GM23338 (cell line): ENCODE measurements at regions not wholly inside any gene's neighbourhood (a gene's known extent, or its start where the extent isn't known, plus 50 kb on each side); places are given as distances from the start of the nearest gene placed in this dataset.

Experiments
- ATAC-seq: fragments of 200-7000 bp; cut with Tn5 transposase; 3 replicates; pipeline ENCODE4 v1.9.1; 2020
- DNase-seq: peaks from one replicate; pipeline ENCODE4 v3.0.0-alpha.2; 2015; ENCODE audit warnings: low spot score
- H2AFZ ChIP-seq: fragments of 200-600 bp; sonication (generic); 2 replicates; pipeline ENCODE4 v1.8.0; 2016; ENCODE audit warnings: antibody characterized with exemption, mild to moderate bottlenecking, moderate library complexity
- H3F3A ChIP-seq: fragments of 200-600 bp; sonication (generic); replicated peaks from 2 replicates; pipeline ENCODE4 v1.8.0; 2017; ENCODE audit warnings: antibody characterized with exemption, mixed run types, low read depth
- H3K27ac ChIP-seq: fragments of 200-600 bp; sonication (generic); 2 replicates; pipeline ENCODE4 v1.6.1; 2016; ENCODE audit warnings: low read depth
- H3K27me3 ChIP-seq: fragments of 200-600 bp; sonication (generic); 2 replicates; pipeline ENCODE4 v1.8.0; 2016; ENCODE audit warnings: mild to moderate bottlenecking, mixed run types, moderate library complexity; ENCODE audit not compliant: insufficient read depth
- H3K36me3 ChIP-seq: fragments of 200-600 bp; sonication (generic); 2 replicates; pipeline ENCODE4 v1.8.0; 2016; ENCODE audit warnings: mild to moderate bottlenecking; ENCODE audit not compliant: insufficient read depth
- H3K4me1 ChIP-seq: fragments of 200-600 bp; sonication (generic); 2 replicates; pipeline ENCODE4 v1.8.0; 2016; ENCODE audit warnings: mild to moderate bottlenecking, moderate library complexity; ENCODE audit not compliant: insufficient read depth
- H3K4me2 ChIP-seq: fragments of 200-600 bp; sonication (generic); 2 replicates; pipeline ENCODE4 v1.7.1; 2017; ENCODE audit warnings: mixed run types
- H3K4me3 ChIP-seq: fragments of 200-600 bp; sonication (generic); 2 replicates; pipeline ENCODE4 v1.6.1; 2016; ENCODE audit warnings: mixed run types
- H3K79me2 ChIP-seq: fragments of 200-600 bp; sonication (generic); replicated peaks from 2 replicates; pipeline ENCODE4 v1.8.0; 2017; ENCODE audit warnings: mild to moderate bottlenecking; ENCODE audit not compliant: insufficient read depth
- H3K9me2 ChIP-seq: fragments of 200-600 bp; sonication (generic); 2 replicates; pipeline ENCODE4 v1.8.0; 2017; ENCODE audit not compliant: insufficient read depth
- H4K20me1 ChIP-seq: fragments of 200-600 bp; sonication (generic); replicated peaks from 2 replicates; pipeline ENCODE4 v1.8.0; 2017; ENCODE audit warnings: mild to moderate bottlenecking; ENCODE audit not compliant: insufficient read depth
- H3K27ac Mint-ChIP-seq: 2 replicates; pipeline ENCODE4 v1.8.0; 2020; ENCODE audit warnings: inconsistent platforms, mild to moderate bottlenecking, moderate library complexity, mixed read lengths
- H3K27me3 Mint-ChIP-seq: 3 replicates; pipeline ENCODE4 v1.8.0; 2022; ENCODE audit warnings: low read depth, mild to moderate bottlenecking, moderate library complexity, mixed read lengths, inconsistent platforms; ENCODE audit not compliant: insufficient read depth, poor library complexity
- H3K36me3 Mint-ChIP-seq: 3 replicates; pipeline ENCODE4 v1.8.0; 2021; ENCODE audit warnings: low read depth, mild to moderate bottlenecking, inconsistent platforms, moderate library complexity, mixed read lengths
- H3K4me1 Mint-ChIP-seq: 3 replicates; pipeline ENCODE4 v1.8.0; 2020; ENCODE audit warnings: mild to moderate bottlenecking, inconsistent platforms, mixed read lengths
- H3K4me3 Mint-ChIP-seq: 3 replicates; pipeline ENCODE4 v1.8.0; 2021; ENCODE audit warnings: moderate library complexity, mild to moderate bottlenecking, inconsistent platforms, mixed read lengths
- H3K9me3 Mint-ChIP-seq: 3 replicates; pipeline ENCODE4 v1.8.0; 2020; ENCODE audit warnings: moderate library complexity, mild to moderate bottlenecking, inconsistent platforms, mixed read lengths
- CREB1 ChIP-seq: fragments of 250-450 bp; sonication (Bioruptor Pico); IDR thresholded peaks from 2 replicates; pipeline ENCODE4 v1.5.0; 2020; ENCODE audit warnings: low read depth, mild to moderate bottlenecking, moderate library complexity
- EZH2 ChIP-seq: fragments of 200-600 bp; sonication (generic); IDR thresholded peaks from one replicate; pipeline ENCODE4 v1.8.0; 2017; ENCODE audit warnings: antibody characterized with exemption, mild to moderate bottlenecking, low read depth; ENCODE audit not compliant: unreplicated experiment
- EZH2phosphoT487 ChIP-seq: fragments of 200-600 bp; sonication (generic); IDR thresholded peaks from one replicate; pipeline ENCODE4 v1.8.1; 2018; ENCODE audit warnings: antibody characterized with exemption; ENCODE audit not compliant: unreplicated experiment
- JUNB ChIP-seq: IDR thresholded peaks from one replicate; pipeline ENCODE4 v1.6.1; 2016; ENCODE audit warnings: antibody characterized with exemption; ENCODE audit not compliant: unreplicated experiment
- NANOG ChIP-seq: IDR thresholded peaks from 2 replicates; pipeline ENCODE4 v1.6.1; 2016; ENCODE audit warnings: antibody characterized with exemption, borderline replicate concordance
- POLR2AphosphoS5 ChIP-seq: IDR thresholded peaks from 2 replicates; pipeline ENCODE4 v1.6.1; 2016; ENCODE audit warnings: antibody characterized with exemption, low read depth
- STAT1 ChIP-seq: IDR thresholded peaks from one replicate; pipeline ENCODE4 v1.6.1; 2016; ENCODE audit warnings: antibody characterized with exemption; ENCODE audit not compliant: unreplicated experiment
- ZNF114 ChIP-seq: fragments of 250-450 bp; sonication (Bioruptor Pico); IDR thresholded peaks from 2 replicates; pipeline ENCODE4 v1.5.0; 2020; ENCODE audit warnings: mild to moderate bottlenecking, moderate library complexity
- ZNF331 ChIP-seq: fragments of 250-450 bp; sonication (Bioruptor Pico); IDR thresholded peaks from 2 replicates; pipeline ENCODE4 v1.5.0; 2020; ENCODE audit warnings: low read depth, mild to moderate bottlenecking, moderate library complexity
- TF ChIP-seq, protein P1 (sequence below): fragments of 250-450 bp; sonication (Bioruptor Pico); IDR thresholded peaks from 2 replicates; pipeline ENCODE4 v1.5.0; 2020; ENCODE audit warnings: mild to moderate bottlenecking, moderate library complexity
- TF ChIP-seq, protein P2 (sequence below): IDR thresholded peaks from 2 replicates; pipeline ENCODE4 v1.6.1; 2016; ENCODE audit warnings: antibody characterized with exemption
- TF ChIP-seq, protein P3 (sequence below), 2 experiments: fragments of 200-600 bp in 1 of 2; sonication (generic) in 1 of 2; conservative IDR thresholded peaks; 2 replicates each; pipeline versions ENCODE4 v1.5.1 to v1.6.1; 2016 to 2017; ENCODE audit warnings: antibody characterized with exemption in 2 of 2, low read depth in 2 of 2, mild to moderate bottlenecking in 2 of 2, moderate library complexity in 1 of 2
- TF ChIP-seq, protein P4 (sequence below): IDR thresholded peaks from one replicate; pipeline ENCODE4 v1.6.1; 2018; ENCODE audit warnings: antibody characterized with exemption; ENCODE audit not compliant: unreplicated experiment

DNA sequence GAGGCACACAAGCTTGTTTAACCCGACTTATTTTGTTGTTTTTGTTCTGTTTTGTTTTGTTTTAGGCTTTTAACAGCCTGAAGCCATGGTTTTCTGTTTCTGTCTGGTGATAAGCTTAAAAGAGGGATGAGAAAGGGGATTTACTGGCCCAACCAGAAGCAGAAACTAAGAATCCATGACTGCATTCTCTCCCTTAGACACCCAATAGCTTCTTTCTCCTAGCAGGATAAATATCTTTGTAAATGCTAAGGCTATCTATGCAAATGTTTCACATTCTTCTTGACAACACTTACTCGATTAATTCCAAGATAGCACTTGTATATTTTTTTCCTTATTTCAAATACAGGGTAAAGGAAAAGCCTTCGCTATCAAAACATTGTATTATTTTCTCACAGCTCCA lies 53.7 kb upstream of the SMAD1 start:
- H3K36me3 ChIP-seq = peaks cover 6% of the 10 kb centered on the region; the same call in 1 of the 2 replicates
- Mint-ChIP-seq H3K27me3 (no peaks in the 10 kb centered on the region), H3K36me3 (peaks cover 10% of the 10 kb centered on the region; the same call in 2 of the 3 replicates), H3K27ac (peak overlapping the region; percentile 61; the same call in 1 of the 2 replicates), H3K9me3 (peaks cover 19% of the 10 kb centered on the region), H3K4me1 (peaks cover 5% of the 10 kb centered on the region), H3K4me3 (no peak overlapping the region)
- no peaks in the 10 kb centered on the region for H4K20me1 ChIP-seq
- no peaks in the 10 kb centered on the region for H3F3A ChIP-seq
- no peaks in the 10 kb centered on the region; the same call in 1 of the 2 replicates for H3K4me1 ChIP-seq
- TF ChIP-seq, protein P1, sequence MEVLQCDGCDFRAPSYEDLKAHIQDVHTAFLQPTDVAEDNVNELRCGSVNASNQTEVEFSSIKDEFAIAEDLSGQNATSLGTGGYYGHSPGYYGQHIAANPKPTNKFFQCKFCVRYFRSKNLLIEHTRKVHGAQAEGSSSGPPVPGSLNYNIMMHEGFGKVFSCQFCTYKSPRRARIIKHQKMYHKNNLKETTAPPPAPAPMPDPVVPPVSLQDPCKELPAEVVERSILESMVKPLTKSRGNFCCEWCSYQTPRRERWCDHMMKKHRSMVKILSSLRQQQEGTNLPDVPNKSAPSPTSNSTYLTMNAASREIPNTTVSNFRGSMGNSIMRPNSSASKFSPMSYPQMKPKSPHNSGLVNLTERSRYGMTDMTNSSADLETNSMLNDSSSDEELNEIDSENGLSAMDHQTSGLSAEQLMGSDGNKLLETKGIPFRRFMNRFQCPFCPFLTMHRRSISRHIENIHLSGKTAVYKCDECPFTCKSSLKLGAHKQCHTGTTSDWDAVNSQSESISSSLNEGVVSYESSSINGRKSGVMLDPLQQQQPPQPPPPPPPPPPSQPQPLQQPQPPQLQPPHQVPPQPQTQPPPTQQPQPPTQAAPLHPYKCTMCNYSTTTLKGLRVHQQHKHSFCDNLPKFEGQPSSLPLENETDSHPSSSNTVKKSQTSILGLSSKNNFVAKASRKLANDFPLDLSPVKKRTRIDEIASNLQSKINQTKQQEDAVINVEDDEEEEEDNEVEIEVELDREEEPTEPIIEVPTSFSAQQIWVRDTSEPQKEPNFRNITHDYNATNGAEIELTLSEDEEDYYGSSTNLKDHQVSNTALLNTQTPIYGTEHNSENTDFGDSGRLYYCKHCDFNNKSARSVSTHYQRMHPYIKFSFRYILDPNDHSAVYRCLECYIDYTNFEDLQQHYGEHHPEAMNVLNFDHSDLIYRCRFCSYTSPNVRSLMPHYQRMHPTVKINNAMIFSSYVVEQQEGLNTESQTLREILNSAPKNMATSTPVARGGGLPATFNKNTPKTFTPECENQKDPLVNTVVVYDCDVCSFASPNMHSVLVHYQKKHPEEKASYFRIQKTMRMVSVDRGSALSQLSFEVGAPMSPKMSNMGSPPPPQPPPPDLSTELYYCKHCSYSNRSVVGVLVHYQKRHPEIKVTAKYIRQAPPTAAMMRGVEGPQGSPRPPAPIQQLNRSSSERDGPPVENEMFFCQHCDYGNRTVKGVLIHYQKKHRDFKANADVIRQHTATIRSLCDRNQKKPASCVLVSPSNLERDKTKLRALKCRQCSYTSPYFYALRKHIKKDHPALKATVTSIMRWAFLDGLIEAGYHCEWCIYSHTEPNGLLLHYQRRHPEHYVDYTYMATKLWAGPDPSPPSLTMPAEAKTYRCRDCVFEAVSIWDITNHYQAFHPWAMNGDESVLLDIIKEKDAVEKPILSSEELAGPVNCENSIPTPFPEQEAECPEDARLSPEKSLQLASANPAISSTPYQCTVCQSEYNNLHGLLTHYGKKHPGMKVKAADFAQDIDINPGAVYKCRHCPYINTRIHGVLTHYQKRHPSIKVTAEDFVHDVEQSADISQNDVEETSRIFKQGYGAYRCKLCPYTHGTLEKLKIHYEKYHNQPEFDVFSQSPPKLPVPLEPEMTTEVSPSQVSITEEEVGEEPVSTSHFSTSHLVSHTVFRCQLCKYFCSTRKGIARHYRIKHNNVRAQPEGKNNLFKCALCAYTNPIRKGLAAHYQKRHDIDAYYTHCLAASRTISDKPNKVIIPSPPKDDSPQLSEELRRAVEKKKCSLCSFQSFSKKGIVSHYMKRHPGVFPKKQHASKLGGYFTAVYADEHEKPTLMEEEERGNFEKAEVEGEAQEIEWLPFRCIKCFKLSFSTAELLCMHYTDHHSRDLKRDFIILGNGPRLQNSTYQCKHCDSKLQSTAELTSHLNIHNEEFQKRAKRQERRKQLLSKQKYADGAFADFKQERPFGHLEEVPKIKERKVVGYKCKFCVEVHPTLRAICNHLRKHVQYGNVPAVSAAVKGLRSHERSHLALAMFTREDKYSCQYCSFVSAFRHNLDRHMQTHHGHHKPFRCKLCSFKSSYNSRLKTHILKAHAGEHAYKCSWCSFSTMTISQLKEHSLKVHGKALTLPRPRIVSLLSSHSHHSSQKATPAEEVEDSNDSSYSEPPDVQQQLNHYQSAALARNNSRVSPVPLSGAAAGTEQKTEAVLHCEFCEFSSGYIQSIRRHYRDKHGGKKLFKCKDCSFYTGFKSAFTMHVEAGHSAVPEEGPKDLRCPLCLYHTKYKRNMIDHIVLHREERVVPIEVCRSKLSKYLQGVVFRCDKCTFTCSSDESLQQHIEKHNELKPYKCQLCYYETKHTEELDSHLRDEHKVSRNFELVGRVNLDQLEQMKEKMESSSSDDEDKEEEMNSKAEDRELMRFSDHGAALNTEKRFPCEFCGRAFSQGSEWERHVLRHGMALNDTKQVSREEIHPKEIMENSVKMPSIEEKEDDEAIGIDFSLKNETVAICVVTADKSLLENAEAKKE (CRISPR knock-in tag) = no peak
- TF ChIP-seq EZH2phosphoT487 (no peak), POLR2AphosphoS5 (no peak), ZNF331 (CRISPR knock-in tag) (no peak), EZH2 (no peak), STAT1 (no peak), JUNB (no peak), ZNF114 (CRISPR knock-in tag) (no peak), CREB1 (CRISPR knock-in tag) (no peak), NANOG (no peak)
- TF ChIP-seq, protein P2, sequence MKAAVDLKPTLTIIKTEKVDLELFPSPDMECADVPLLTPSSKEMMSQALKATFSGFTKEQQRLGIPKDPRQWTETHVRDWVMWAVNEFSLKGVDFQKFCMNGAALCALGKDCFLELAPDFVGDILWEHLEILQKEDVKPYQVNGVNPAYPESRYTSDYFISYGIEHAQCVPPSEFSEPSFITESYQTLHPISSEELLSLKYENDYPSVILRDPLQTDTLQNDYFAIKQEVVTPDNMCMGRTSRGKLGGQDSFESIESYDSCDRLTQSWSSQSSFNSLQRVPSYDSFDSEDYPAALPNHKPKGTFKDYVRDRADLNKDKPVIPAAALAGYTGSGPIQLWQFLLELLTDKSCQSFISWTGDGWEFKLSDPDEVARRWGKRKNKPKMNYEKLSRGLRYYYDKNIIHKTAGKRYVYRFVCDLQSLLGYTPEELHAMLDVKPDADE = no peak
- TF ChIP-seq, protein P3, sequence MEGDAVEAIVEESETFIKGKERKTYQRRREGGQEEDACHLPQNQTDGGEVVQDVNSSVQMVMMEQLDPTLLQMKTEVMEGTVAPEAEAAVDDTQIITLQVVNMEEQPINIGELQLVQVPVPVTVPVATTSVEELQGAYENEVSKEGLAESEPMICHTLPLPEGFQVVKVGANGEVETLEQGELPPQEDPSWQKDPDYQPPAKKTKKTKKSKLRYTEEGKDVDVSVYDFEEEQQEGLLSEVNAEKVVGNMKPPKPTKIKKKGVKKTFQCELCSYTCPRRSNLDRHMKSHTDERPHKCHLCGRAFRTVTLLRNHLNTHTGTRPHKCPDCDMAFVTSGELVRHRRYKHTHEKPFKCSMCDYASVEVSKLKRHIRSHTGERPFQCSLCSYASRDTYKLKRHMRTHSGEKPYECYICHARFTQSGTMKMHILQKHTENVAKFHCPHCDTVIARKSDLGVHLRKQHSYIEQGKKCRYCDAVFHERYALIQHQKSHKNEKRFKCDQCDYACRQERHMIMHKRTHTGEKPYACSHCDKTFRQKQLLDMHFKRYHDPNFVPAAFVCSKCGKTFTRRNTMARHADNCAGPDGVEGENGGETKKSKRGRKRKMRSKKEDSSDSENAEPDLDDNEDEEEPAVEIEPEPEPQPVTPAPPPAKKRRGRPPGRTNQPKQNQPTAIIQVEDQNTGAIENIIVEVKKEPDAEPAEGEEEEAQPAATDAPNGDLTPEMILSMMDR (conservative IDR thresholded peaks at IDR 0.05; ENCODE audit: low read depth in 2 of 2) = no peak
- TF ChIP-seq, protein P4, sequence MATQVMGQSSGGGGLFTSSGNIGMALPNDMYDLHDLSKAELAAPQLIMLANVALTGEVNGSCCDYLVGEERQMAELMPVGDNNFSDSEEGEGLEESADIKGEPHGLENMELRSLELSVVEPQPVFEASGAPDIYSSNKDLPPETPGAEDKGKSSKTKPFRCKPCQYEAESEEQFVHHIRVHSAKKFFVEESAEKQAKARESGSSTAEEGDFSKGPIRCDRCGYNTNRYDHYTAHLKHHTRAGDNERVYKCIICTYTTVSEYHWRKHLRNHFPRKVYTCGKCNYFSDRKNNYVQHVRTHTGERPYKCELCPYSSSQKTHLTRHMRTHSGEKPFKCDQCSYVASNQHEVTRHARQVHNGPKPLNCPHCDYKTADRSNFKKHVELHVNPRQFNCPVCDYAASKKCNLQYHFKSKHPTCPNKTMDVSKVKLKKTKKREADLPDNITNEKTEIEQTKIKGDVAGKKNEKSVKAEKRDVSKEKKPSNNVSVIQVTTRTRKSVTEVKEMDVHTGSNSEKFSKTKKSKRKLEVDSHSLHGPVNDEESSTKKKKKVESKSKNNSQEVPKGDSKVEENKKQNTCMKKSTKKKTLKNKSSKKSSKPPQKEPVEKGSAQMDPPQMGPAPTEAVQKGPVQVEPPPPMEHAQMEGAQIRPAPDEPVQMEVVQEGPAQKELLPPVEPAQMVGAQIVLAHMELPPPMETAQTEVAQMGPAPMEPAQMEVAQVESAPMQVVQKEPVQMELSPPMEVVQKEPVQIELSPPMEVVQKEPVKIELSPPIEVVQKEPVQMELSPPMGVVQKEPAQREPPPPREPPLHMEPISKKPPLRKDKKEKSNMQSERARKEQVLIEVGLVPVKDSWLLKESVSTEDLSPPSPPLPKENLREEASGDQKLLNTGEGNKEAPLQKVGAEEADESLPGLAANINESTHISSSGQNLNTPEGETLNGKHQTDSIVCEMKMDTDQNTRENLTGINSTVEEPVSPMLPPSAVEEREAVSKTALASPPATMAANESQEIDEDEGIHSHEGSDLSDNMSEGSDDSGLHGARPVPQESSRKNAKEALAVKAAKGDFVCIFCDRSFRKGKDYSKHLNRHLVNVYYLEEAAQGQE = no peak
- no peak overlapping the region for H3K4me2 ChIP-seq
- ATAC-seq (no peak), DNase-seq (peak; percentile 7)
- H3K4me3 ChIP-seq = no peak overlapping the region
- H2AFZ ChIP-seq = no peak overlapping the region; the same call in 1 of the 2 replicates
- no peaks in the 10 kb centered on the region for H3K27me3 ChIP-seq
- no peaks in the 10 kb centered on the region for H3K79me2 ChIP-seq
- H3K9me2 ChIP-seq = no peaks in the 10 kb centered on the region
- H3K27ac ChIP-seq = no peak overlapping the region
